ENCODE measurements at regions not wholly inside any gene's neighbourhood (a gene's known extent, or its start where the extent isn't known, plus 50 kb on each side); places are given as distances from the start of the nearest gene placed in this dataset.

DNA sequence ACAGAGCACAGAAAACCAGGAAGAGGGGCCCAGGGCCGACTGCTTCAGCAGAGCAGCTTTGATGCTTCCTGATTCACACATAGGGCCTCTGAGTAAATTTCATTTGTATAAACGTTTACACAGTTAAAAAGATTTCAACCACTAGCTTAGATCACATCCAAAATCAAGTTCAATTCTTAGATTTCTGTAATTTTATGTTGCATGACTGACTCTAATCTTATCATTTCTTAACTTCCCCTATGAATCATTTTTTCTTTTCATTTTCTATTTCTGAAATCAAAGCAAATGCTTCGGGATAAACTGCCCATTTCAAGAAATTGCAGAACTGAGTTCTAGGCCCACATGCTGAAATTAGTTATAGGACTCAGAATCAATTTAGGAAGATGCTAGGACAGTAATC is 224.7 kb downstream of the INHBA start:
- Mint-ChIP-seq H3K27ac (no peak overlapping the region), H3K4me3 (no peak overlapping the region), H3K9me3 (no peaks in the 10 kb centered on the region), H3K27me3 (no peaks in the 10 kb centered on the region), H3K36me3 (no peaks in the 10 kb centered on the region), H3K4me1 (no peaks in the 10 kb centered on the region)
- CTCF ChIA-PET = no interaction called here
- DNase-seq = no peak

GRCh38 chr7:41476460-41476803 is 226.5 kb downstream of the INHBA start:
- DNase-seq = no peak
- Mint-ChIP-seq H3K4me1 (no peaks in the 10 kb centered on the region), H3K9me3 (no peaks in the 10 kb centered on the region), H3K27me3 (no peaks in the 10 kb centered on the region), H3K4me3 (no peak overlapping the region), H3K27ac (no peak overlapping the region), H3K36me3 (no peaks in the 10 kb centered on the region)
- CTCF ChIA-PET = no interaction called here

DNA sequence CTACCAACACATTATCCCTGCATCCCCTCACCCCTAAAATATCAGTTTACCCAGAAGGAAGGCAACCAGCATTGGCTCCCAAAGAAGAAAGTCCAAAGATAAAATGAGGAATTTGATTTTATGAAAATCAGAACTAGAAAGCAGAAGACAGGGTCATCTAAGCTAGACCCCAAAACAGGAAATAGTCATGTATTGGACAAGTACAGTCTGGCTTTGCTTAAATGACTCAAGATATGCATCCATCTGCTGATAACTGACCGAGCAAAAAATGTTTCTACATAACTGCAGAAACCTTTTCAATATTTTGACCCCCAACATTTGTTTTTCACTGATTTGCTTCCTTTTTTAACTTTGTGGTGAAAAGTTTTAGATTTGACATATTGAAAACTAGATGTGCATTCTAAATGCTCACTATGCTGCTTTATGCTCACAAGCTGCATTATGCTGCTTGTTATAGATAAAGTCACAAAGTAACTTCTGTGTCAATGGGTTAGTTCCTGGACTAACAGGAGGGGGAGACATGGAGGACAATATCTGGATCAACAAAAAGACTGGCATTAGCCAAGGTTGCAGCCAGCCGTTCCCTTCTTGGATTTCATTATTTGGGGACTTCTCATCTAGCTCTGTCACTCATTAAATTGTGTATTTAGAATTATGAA is 227.0 kb downstream of the INHBA start:
- H3K4me1 Mint-ChIP-seq = no peaks in the 10 kb centered on the region
- H3K27me3 Mint-ChIP-seq = no peaks in the 10 kb centered on the region
- H3K36me3 Mint-ChIP-seq = no peaks in the 10 kb centered on the region
- CTCF ChIA-PET = no interaction called here
- DNase-seq = no peak
- no peaks in the 10 kb centered on the region for H3K9me3 Mint-ChIP-seq
- no peak overlapping the region for H3K27ac Mint-ChIP-seq
- no peak overlapping the region for H3K4me3 Mint-ChIP-seq

- H3K27ac Mint-ChIP-seq = no peak overlapping the region
- H3K36me3 Mint-ChIP-seq = no peaks in the 10 kb centered on the region
- no peaks in the 10 kb centered on the region for H3K9me3 Mint-ChIP-seq
- no peaks in the 10 kb centered on the region for H3K4me1 Mint-ChIP-seq
- DNase-seq = no peak
- H3K27me3 Mint-ChIP-seq = no peaks in the 10 kb centered on the region
- CTCF ChIA-PET = interaction anchor here (0.5 kb wide), 1 partner anchor 469 kb away, joined by 3 read pairs; no protein-coding TSS in a partner anchor
- H3K4me3 Mint-ChIP-seq = no peak overlapping the region
These were observed 230.3 kb downstream of the INHBA start for GRCh38 chr7:41472427-41473125.

GRCh38 chr7:41470081-41470480 is 232.8 kb downstream of the INHBA start:
- Mint-ChIP-seq H3K36me3 (no peaks in the 10 kb centered on the region), H3K4me3 (no peak overlapping the region), H3K27me3 (no peaks in the 10 kb centered on the region), H3K9me3 (peaks cover 3% of the 10 kb centered on the region), H3K4me1 (no peaks in the 10 kb centered on the region), H3K27ac (no peak overlapping the region)
- no peak for DNase-seq
- CTCF ChIA-PET = no interaction called here

GRCh38 chr7:41467596-41467995 is 235.3 kb downstream of the INHBA start:
- Mint-ChIP-seq H3K4me3 (no peak overlapping the region), H3K4me1 (no peaks in the 10 kb centered on the region), H3K36me3 (no peaks in the 10 kb centered on the region), H3K27ac (no peak overlapping the region), H3K9me3 (peaks cover 3% of the 10 kb centered on the region), H3K27me3 (no peaks in the 10 kb centered on the region)
- no peak for DNase-seq
- CTCF ChIA-PET = no interaction called here

DNA sequence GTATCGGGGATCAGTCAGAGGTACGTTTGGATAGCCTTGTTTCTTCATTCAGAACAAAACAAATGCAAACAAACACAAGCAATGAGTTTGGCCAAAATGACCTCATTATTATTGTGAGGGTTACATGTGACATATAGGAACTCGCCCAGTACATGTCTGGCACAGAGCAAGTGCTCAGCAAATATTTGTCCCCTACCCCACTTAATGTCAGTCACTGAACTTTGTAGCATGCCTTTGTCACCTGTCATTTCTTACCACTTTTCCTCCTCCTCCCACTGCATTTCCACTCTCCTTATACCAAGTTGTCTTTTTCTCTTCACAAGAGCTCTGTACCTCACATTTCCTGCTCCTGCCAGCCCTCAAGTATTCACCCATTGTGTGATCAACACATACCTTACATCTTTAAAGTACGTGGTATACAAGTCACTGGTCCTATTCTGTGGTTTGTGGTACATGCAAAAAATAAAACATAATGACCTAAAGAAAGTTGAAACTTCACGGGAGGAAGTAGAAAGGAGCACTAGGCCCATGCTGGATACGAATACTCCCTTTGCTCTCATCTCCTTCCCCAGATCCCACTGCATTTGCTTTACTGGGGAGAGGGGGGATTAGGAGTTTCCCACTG is 236.0 kb downstream of the INHBA start:
- CTCF ChIA-PET = no interaction called here
- H3K27me3 Mint-ChIP-seq = no peaks in the 10 kb centered on the region
- no peaks in the 10 kb centered on the region for H3K36me3 Mint-ChIP-seq
- H3K4me1 Mint-ChIP-seq = no peaks in the 10 kb centered on the region
- H3K4me3 Mint-ChIP-seq = no peak overlapping the region
- peaks cover 3% of the 10 kb centered on the region for H3K9me3 Mint-ChIP-seq
- H3K27ac Mint-ChIP-seq = no peak overlapping the region
- no peak for DNase-seq

- Mint-ChIP-seq H3K9me3 (peaks cover 3% of the 10 kb centered on the region), H3K4me1 (no peaks in the 10 kb centered on the region), H3K27ac (no peak overlapping the region), H3K36me3 (no peaks in the 10 kb centered on the region), H3K27me3 (no peaks in the 10 kb centered on the region), H3K4me3 (no peak overlapping the region)
- DNase-seq = no peak
- CTCF ChIA-PET = no interaction called here
These were observed 237.3 kb downstream of the INHBA start for GRCh38 chr7:41465571-41465970.

- peaks cover 3% of the 10 kb centered on the region for H3K9me3 Mint-ChIP-seq
- CTCF ChIA-PET = no interaction called here
- no peaks in the 10 kb centered on the region for H3K27me3 Mint-ChIP-seq
- no peaks in the 10 kb centered on the region for H3K36me3 Mint-ChIP-seq
- no peak for DNase-seq
- no peak overlapping the region for H3K27ac Mint-ChIP-seq
- H3K4me1 Mint-ChIP-seq = no peaks in the 10 kb centered on the region
- no peak overlapping the region for H3K4me3 Mint-ChIP-seq
These were observed 239.0 kb downstream of the INHBA start for GRCh38 chr7:41463770-41464470.

GRCh38 chr7:41459623-41460261 is 243.1 kb downstream of the INHBA start:
- H3K4me3 Mint-ChIP-seq = no peak overlapping the region
- H3K27me3 Mint-ChIP-seq = no peaks in the 10 kb centered on the region
- no peaks in the 10 kb centered on the region for H3K4me1 Mint-ChIP-seq

DNA sequence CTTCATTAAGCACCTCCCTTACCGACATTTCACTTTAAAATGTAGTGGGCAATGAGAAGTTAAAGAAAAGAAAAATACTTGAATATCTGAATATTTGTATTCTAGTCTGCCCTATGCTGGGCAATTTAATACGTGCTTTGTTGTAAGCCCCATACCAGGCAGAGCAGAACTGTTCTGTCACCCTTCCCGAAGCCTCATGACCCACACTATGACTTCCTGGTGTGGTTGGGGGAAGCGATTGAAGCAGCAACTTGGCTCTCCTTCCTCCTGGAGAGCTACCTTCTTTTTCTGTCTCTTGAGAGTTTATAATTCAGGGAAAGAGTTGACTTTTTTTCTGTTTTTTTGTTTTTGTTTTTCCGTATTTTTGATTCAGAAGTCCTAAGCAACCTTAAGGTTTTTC is 243.7 kb downstream of the INHBA start:
- Mint-ChIP-seq H3K4me3 (no peak overlapping the region), H3K9me3 (no peaks in the 10 kb centered on the region), H3K27me3 (no peaks in the 10 kb centered on the region), H3K27ac (no peak overlapping the region), H3K36me3 (no peaks in the 10 kb centered on the region), H3K4me1 (no peaks in the 10 kb centered on the region)
- CTCF ChIA-PET = no interaction called here
- DNase-seq = no peak

More at GRCh38 chr7:41459623-41460261, 243.1 kb downstream of the INHBA start:
- DNase-seq = no peak
- Mint-ChIP-seq H3K36me3 (no peaks in the 10 kb centered on the region), H3K27ac (no peak overlapping the region), H3K9me3 (no peaks in the 10 kb centered on the region)
- CTCF ChIA-PET = no interaction called here

DNA sequence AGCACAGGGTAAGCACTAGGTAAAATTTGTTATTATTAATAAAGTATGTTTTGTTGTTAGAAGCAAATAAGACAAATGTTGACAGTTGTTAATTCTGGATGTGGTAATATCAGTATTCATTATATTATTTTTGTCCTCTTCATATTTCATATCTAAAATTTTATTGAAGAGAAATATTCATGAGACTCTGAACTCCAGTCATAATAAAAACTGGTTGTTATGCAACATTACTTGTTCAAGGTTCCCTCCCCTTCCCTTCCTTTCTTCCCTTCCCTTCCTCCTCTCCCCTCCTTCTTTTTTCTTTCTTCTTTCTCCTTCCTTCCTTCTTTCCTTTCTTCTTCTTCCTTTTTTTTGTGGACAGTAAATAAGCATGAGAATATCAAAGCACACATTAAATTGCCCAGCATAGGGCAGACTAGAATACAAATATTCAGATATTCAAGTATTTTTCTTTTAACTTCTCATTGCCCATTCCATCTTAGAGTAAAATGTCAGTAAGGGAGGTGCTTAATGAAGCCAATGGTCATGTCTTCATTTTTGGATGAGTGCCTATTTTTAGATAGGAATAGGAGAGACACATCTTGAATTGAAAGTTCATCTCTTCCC is 245.0 kb downstream of the INHBA start:
- no peak overlapping the region for H3K4me3 Mint-ChIP-seq
- no peaks in the 10 kb centered on the region for H3K36me3 Mint-ChIP-seq
- no peaks in the 10 kb centered on the region for H3K9me3 Mint-ChIP-seq
- no peaks in the 10 kb centered on the region for H3K4me1 Mint-ChIP-seq
- no peak overlapping the region for H3K27ac Mint-ChIP-seq
- no peaks in the 10 kb centered on the region for H3K27me3 Mint-ChIP-seq
- CTCF ChIA-PET = no interaction called here
- DNase-seq = no peak

GRCh38 chr7:41451826-41452225 is 251.1 kb downstream of the INHBA start:
- CTCF ChIA-PET = no interaction called here
- H3K9me3 Mint-ChIP-seq = peaks cover 5% of the 10 kb centered on the region

GRCh38 chr7:41449694-41450093 is 253.2 kb downstream of the INHBA start:
- H3K9me3 Mint-ChIP-seq = peaks cover 7% of the 10 kb centered on the region
- no peak overlapping the region for H3K27ac Mint-ChIP-seq
- no peaks in the 10 kb centered on the region for H3K36me3 Mint-ChIP-seq
- no peak for DNase-seq
- H3K4me1 Mint-ChIP-seq = no peaks in the 10 kb centered on the region
- no peaks in the 10 kb centered on the region for H3K27me3 Mint-ChIP-seq
- no peak overlapping the region for H3K4me3 Mint-ChIP-seq
- CTCF ChIA-PET = no interaction called here

More at GRCh38 chr7:41451826-41452225, 251.1 kb downstream of the INHBA start:
- no peaks in the 10 kb centered on the region for H3K4me1 Mint-ChIP-seq
- no peaks in the 10 kb centered on the region for H3K36me3 Mint-ChIP-seq
- H3K27ac Mint-ChIP-seq = no peak overlapping the region
- DNase-seq = no peak
- no peak overlapping the region for H3K4me3 Mint-ChIP-seq
- H3K27me3 Mint-ChIP-seq = no peaks in the 10 kb centered on the region
